Esophagus (tissue), 2 donors: ENCODE measurements at regions not wholly inside any gene's neighbourhood (a gene's known extent, or its start where the extent isn't known, plus 50 kb on each side); places are given as distances from the start of the nearest gene placed in this dataset.

ENCODE experiments used
- H3K27ac ChIP-seq, 2 donors: one replicate each; pipeline ENCODE4 v1.5.1; 2013; ENCODE audit warnings: low read depth in 2 of 2, mild to moderate bottlenecking in 2 of 2, inconsistent platforms in 1 of 2, low read length in 1 of 2, moderate library complexity in 1 of 2
- H3K27me3 ChIP-seq, 2 donors: one replicate each; pipeline ENCODE4 v1.6.1; 2013; ENCODE audit warnings: low read length in 2 of 2, control low read depth in 1 of 2, mild to moderate bottlenecking in 1 of 2; ENCODE audit not compliant: insufficient read depth in 2 of 2, control insufficient read depth in 1 of 2
- H3K36me3 ChIP-seq, 2 donors: one replicate each; pipeline ENCODE4 v1.6.1; 2013; ENCODE audit warnings: low read length in 1 of 2; ENCODE audit not compliant: control insufficient read depth in 2 of 2, insufficient read depth in 2 of 2
- H3K4me1 ChIP-seq, 2 donors: one replicate each; pipeline ENCODE4 v1.6.1; 2013; ENCODE audit warnings: low read length in 1 of 2; ENCODE audit not compliant: control insufficient read depth in 2 of 2, insufficient read depth in 2 of 2
- H3K4me3 ChIP-seq, 2 donors: one replicate each; pipeline ENCODE4 v1.5.1; 2013; ENCODE audit warnings: low read length in 2 of 2, mild to moderate bottlenecking in 2 of 2, low read depth in 1 of 2, moderate library complexity in 1 of 2
- H3K9me3 ChIP-seq, 2 donors: one replicate each; pipeline ENCODE4 v1.6.1; 2013; ENCODE audit warnings: mild to moderate bottlenecking in 2 of 2, low read depth in 1 of 2, low read length in 1 of 2, moderate library complexity in 1 of 2; ENCODE audit not compliant: control insufficient read depth in 2 of 2, insufficient read depth in 1 of 2
- WGBS, 2 donors: extraction: QIAGEN DNeasy Blood & Tissue Kit; methylation state at CpG; one replicate each; pipeline ENCODE4 v1.1.7; 2013; 5-methylcytosine and 5-hydroxymethylcytosine counted together
- donor health status: healthy with polysubstance abuse.
- donor health status: Bipolar disorder and iron deficiency.

DNA sequence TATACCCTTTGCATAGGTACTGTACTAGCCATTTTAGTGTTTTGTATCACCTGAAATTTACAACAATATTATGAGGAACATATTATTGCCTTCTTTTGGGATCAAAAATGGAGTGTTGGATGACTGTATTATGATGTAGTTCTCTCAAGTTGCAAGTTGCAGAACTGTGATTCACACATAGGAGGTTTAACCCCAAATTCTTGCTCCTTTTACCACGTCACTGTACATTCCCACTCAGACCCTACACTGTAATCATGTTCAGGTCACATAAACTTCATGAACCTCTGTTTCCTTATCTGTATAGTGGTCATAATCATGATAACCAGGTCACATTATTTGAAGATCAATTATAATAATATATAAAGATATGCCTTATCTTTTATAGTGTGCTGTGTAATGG is 925.1 kb upstream of the TENM4 start:
- H3K27ac ChIP-seq = no peak overlapping the region
- H3K27me3 ChIP-seq = no peaks in the 10 kb centered on the region
- H3K9me3 ChIP-seq = no peaks in the 10 kb centered on the region
- 55 to 82% methylated on average over 1 of the region's 1 CpG for WGBS, 2 donors
- H3K4me3 ChIP-seq = no peak overlapping the region
- H3K4me1 ChIP-seq = no peaks in the 10 kb centered on the region
- no peaks in the 10 kb centered on the region for H3K36me3 ChIP-seq

DNA sequence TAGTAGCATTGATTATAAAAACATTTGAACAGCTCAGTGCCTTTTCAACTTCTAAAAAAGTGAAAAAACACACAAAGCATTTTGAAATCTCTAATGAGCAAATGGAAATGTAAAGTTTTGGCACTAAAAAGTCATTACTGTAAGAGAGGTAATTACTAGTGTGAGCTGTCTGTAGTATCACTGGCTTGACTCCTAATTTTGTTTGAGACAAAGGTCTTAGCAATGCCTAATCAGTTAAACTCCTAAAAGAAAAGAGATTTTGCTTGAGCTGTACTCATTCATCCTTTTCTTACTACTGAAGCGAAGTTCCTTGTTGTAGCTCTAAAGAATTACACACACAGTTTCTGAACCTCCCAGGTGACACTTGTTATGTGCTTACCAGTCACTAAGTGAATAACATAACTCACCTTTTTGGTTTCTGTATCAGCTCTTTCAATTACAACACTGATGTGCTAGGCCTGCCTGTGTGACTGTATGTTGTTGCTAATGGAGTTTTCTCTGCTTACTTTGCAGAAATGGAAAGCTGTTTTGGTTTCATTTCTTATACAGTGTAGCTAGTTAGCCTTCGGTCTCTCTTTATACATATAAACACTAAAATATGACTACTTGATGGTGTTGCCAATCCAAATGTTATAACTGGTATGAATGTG is 924.4 kb upstream of the TENM4 start:
- WGBS, 2 donors = 73% methylated on average over 2 of the region's 2 CpGs
- H3K27ac ChIP-seq = no peak overlapping the region

DNA sequence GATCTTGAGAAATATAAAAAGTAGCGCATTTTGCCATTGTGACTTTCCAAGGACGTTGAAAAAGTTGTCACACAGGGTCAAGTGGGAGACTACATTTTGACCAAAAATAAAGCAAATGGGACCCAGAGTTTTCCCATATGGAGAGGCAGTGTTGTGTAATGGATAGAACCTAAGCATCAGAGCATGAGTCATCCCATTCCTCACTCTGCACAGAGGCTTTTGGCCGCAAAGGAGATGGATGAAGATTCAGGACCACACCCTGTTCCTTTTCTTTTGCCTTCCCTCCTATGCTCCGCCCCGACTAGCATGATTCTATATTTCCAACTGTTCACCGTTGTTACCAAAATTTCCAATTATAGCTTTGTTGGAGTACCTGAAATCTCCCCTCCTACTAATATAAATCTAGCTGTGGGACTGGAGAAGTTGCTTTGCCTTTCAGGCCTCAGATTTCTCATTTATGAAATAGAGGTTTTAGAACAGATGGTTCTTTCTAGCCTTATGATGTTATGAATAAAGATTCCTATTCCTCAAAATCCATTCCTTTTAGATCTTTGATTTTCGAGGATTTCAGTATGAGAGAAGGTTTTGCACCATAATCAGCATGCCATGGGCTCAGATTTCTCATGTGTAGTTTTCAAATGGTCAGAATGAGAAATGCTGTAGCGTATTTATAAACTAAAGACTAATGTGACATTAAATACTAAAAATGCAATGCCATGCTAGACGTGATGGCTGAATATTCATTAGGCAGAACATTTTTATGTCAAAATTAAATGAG is 921.9 kb upstream of the TENM4 start:
- 78 to 83% methylated on average over 9 of the region's 9 CpGs for WGBS, 2 donors
- no peaks in the 10 kb centered on the region for H3K4me1 ChIP-seq
- no peaks in the 10 kb centered on the region for H3K27me3 ChIP-seq
- H3K9me3 ChIP-seq = no peaks in the 10 kb centered on the region
- no peaks in the 10 kb centered on the region for H3K36me3 ChIP-seq
- H3K27ac ChIP-seq = no peak overlapping the region
- no peak overlapping the region for H3K4me3 ChIP-seq

More for the DNA sequence above, 924.4 kb upstream of the TENM4 start:
- Histone ChIP-seq H3K4me3 (no peak overlapping the region), H3K27me3 (no peaks in the 10 kb centered on the region), H3K9me3 (no peaks in the 10 kb centered on the region), H3K4me1 (no peaks in the 10 kb centered on the region), H3K36me3 (no peaks in the 10 kb centered on the region)

DNA sequence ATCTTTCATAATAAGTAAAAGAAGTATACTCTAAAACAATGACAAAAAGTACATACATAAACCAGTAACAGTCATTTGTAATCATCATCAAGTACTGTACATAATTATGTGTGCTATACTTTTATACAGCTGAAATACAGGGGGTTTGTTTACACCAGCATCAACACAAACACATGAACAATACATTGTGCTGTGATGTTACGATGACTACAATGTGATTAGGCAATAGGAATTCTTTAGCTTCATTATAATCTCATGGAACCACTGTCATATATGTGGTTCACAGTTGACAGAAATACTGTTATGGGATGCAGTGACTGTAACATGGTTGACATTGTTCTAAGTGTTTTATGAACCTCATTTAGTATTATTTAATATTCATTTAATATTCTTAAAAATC is 914.4 kb upstream of the TENM4 start:
- WGBS, 2 donors = 79 to 87% methylated on average over 1 of the region's 1 CpG
- H3K36me3 ChIP-seq = no peaks in the 10 kb centered on the region
- no peak overlapping the region for H3K27ac ChIP-seq
- H3K4me3 ChIP-seq = no peak overlapping the region
- no peaks in the 10 kb centered on the region for H3K27me3 ChIP-seq
- H3K9me3 ChIP-seq = no peaks in the 10 kb centered on the region
- no peaks in the 10 kb centered on the region for H3K4me1 ChIP-seq

DNA sequence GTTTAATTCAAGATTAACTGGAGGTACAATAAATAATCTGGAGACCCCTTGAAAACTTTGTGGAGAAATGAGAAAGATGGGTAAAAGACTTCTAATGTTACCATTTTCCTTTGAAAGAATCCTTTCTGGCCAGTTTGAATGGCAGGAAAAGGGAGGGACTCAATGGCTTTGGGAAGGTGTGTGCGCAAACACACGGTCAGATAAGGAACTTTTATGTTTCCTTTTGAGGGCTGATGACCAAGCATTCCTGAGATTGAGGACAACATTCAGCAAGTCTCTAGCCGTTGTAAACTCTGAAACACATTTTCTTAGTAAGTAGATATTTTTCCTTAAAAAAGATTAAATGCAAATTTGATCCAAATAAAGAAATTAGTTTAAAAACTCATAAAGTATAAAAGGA is 909.7 kb upstream of the TENM4 start:
- WGBS, 2 donors = 44 to 73% methylated on average over 3 of the region's 3 CpGs

DNA sequence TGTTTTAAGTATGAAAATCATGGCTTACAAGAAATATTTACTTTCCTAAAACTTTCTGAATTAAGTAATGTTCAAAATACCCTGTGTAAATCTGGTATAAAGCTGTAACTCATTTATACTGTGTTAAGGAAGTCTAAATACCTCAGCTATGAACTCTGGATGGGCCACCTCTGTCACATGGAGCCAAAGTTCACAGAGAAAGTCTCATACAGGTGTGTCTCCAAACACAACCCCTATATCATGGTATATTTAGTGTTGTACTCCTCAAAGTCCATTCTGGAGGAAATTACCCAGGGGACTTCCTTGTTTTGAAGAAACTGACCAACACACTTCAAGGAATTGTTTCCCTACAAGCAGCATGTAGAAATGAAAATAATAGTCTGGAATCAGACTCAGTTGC is 909.2 kb upstream of the TENM4 start:
- H3K4me1 ChIP-seq = no peaks in the 10 kb centered on the region
- no peak overlapping the region for H3K27ac ChIP-seq
- no peaks in the 10 kb centered on the region for H3K36me3 ChIP-seq
- no peak overlapping the region for H3K4me3 ChIP-seq
- H3K9me3 ChIP-seq = no peaks in the 10 kb centered on the region
- H3K27me3 ChIP-seq = no peaks in the 10 kb centered on the region

More for the DNA sequence above, 909.7 kb upstream of the TENM4 start:
- Histone ChIP-seq H3K36me3 (no peaks in the 10 kb centered on the region), H3K4me3 (no peak overlapping the region), H3K9me3 (no peaks in the 10 kb centered on the region), H3K27ac (no peak overlapping the region), H3K27me3 (no peaks in the 10 kb centered on the region), H3K4me1 (no peaks in the 10 kb centered on the region)

DNA sequence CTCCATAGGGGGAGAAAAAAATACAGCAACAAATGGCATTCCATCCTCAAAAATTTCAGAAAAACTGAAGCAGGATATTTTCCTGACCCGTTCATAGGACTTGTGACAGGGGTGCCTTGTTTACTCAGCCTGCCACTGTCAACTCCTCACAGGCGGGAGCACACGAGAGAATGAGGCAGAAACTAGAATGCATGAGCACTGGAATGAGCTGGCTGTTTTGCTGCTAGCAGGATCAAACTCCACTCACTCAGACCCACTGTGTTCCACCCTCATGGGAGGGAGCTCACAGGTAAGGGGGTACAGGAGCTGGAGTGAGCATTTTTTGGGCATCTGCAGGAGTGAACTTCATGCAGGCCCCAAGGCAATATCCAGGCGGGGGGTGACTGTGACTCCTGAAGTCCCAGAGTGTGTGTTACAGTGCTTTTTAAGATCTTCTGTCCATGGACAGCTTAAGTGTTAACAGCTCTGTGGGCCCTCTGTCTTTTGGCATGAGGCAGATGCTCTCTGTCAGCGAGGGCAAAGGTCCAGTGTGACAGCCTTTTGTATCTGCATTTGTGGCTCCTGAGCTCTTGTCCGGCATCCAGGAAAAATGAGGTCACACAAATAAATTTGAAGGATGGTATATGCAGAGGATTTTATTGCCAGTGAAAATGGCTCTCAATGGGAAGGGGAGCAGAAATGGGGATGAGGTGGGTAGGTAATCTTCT is 905.7 kb upstream of the TENM4 start:
- H3K4me1 ChIP-seq = no peaks in the 10 kb centered on the region
- H3K9me3 ChIP-seq = no peaks in the 10 kb centered on the region
- WGBS, 2 donors = 69 to 72% methylated on average over 6 of the region's 6 CpGs
- H3K27ac ChIP-seq = no peak overlapping the region
- no peaks in the 10 kb centered on the region for H3K27me3 ChIP-seq
- no peak overlapping the region for H3K4me3 ChIP-seq
- no peaks in the 10 kb centered on the region for H3K36me3 ChIP-seq

DNA sequence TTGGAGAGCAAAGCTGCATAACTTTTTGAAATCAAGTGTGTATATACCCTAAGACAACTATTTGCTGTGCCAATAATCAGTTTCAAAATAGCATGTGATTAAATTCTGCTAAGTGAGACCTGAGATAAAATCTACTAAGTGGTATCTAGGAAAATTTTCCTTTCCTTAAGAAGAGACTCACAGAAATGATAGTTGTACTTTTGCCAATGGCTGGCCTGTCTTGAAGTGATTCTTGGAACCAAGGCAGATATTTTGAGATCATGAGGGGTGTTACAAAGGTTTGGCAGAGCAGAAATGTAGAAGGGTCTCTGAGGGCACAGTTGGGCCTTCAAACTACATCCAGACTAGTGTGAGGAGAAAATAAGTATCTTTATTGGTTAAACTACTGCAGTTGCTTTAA is 902.6 kb upstream of the TENM4 start:
- Histone ChIP-seq H3K36me3 (no peaks in the 10 kb centered on the region), H3K27ac (no peak overlapping the region), H3K4me1 (no peaks in the 10 kb centered on the region), H3K27me3 (no peaks in the 10 kb centered on the region), H3K4me3 (no peak overlapping the region), H3K9me3 (no peaks in the 10 kb centered on the region)

DNA sequence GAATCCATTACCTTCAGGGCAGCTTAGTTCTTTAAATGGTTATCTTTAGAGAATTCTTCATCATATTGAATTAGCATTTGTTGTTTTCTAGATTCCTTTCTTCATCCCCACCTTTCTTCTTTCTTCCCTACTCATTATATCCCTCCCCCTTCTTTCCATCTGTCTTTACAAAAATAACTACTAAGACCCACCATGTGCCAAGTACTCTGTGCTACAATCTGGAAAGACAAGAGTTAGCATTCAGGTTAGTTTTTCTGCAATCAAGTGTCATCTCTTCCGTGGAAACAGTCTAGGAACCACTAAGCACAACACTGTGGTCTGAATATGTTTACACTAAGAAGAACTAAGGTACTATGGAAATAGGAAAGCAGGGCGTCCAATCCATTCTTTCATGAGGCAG is 897.4 kb upstream of the TENM4 start:
- H3K36me3 ChIP-seq = no peaks in the 10 kb centered on the region
- no peaks in the 10 kb centered on the region for H3K27me3 ChIP-seq
- H3K4me3 ChIP-seq = no peak overlapping the region
- no peak overlapping the region for H3K27ac ChIP-seq
- no peaks in the 10 kb centered on the region for H3K4me1 ChIP-seq
- H3K9me3 ChIP-seq = no peaks in the 10 kb centered on the region
- WGBS, 2 donors = 57 to 81% methylated on average over 2 of the region's 2 CpGs
